ENCODE measurements at regions not wholly inside any gene's neighbourhood (a gene's known extent, or its start where the extent isn't known, plus 50 kb on each side); places are given as distances from the start of the nearest gene placed in this dataset.

GRCh38 chr2:15735484-15736326 lies 144.0 kb downstream of the DDX1 start:
- no peak for DNase-seq

GRCh38 chr2:15736396-15737180 lies 144.9 kb downstream of the DDX1 start:
- DNase-seq, result no peak

- DNase-seq, result no peak
Observed at GRCh38 chr2:15737314-15738224, 145.9 kb downstream of the DDX1 start.

- no peak for DNase-seq
Observed at GRCh38 chr2:15738225-15738546, 146.5 kb downstream of the DDX1 start.

GRCh38 chr2:15738943-15739342 lies 147.3 kb downstream of the DDX1 start:
- DNase-seq, result no peak

- no peak for DNase-seq
Observed at GRCh38 chr2:15744820-15745219, 153.2 kb downstream of the DDX1 start.

GRCh38 chr2:15745350-15745749 lies 153.7 kb downstream of the DDX1 start:
- DNase-seq, result no peak

- DNase-seq, result no peak
Observed at GRCh38 chr2:15745907-15746702, 154.4 kb downstream of the DDX1 start.

GRCh38 chr2:15746703-15747550 lies 155.3 kb downstream of the DDX1 start:
- no peak for DNase-seq

- no peak for DNase-seq
Observed at GRCh38 chr2:15747603-15748471, 156.2 kb downstream of the DDX1 start.

GRCh38 chr2:15748736-15749323 lies 157.2 kb downstream of the DDX1 start:
- no peak for DNase-seq

- no peak for DNase-seq
Observed at GRCh38 chr2:15749460-15750432, 158.1 kb downstream of the DDX1 start.

GRCh38 chr2:15750433-15750814 lies 158.8 kb downstream of the DDX1 start:
- DNase-seq, result no peak

GRCh38 chr2:15750822-15751329 lies 159.2 kb downstream of the DDX1 start:
- no peak for DNase-seq

- DNase-seq, result no peak
Observed at GRCh38 chr2:15751477-15751876, 159.8 kb downstream of the DDX1 start.

- no peak for DNase-seq
Observed at GRCh38 chr2:15752552-15753232, 161.0 kb downstream of the DDX1 start.

GRCh38 chr2:15753233-15753798 lies 161.6 kb downstream of the DDX1 start:
- DNase-seq, result no peak

All from DMS153 (cell line).